ENCODE measurements at regions not wholly inside any gene's neighbourhood (a gene's known extent, or its start where the extent isn't known, plus 50 kb on each side); places are given as distances from the start of the nearest gene placed in this dataset.

DNA sequence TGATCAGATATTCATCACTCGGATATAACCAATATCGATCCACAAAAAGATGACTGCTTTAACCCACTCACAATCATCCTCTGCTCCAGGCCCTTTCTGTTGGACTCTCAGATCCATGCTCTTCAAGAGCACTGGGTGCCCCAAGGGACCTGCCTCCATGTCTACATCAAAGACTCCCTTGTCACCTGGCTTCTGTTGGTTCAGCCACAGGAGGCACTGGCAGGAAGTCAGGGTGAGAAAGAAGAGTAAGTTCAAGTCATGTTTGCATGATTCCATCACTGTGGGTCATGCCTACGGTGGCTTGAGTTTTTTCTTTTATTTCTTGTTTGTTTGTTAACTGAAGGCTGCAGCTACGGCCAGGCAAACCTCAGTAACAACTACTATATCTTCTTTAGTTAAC is 243.3 kb downstream of the ADGRG6 start:
- Histone ChIP-seq H3K4me2 (no peak overlapping the region), H3K9me3 (no peaks in the 10 kb centered on the region), H3K4me3 (no peak overlapping the region), H3K4me1 (0 out of 3 replicates have a peak, but pooled peaks cover 5% of the 10 kb centered on the region), H3K27ac (no peak overlapping the region)
- ChIA-PET CTCF (interaction anchor here (1.2 kb wide), 1 partner anchor 21 kb away, joined by 3 read pairs; no protein-coding TSS in a partner anchor), POLR2A (no interaction called here)
- FAIRE-seq: no peak
- TF ChIP-seq JUN (IDR thresholded peaks at IDR 0.05): no peak
- TF ChIP-seq CHD2 (IDR thresholded peaks at IDR 0.05; ENCODE audit: low read length, partially characterized antibody): no peak
- TF ChIP-seq CEBPB (IDR thresholded peaks at IDR 0.05): no peak
- TF ChIP-seq, protein P1, sequence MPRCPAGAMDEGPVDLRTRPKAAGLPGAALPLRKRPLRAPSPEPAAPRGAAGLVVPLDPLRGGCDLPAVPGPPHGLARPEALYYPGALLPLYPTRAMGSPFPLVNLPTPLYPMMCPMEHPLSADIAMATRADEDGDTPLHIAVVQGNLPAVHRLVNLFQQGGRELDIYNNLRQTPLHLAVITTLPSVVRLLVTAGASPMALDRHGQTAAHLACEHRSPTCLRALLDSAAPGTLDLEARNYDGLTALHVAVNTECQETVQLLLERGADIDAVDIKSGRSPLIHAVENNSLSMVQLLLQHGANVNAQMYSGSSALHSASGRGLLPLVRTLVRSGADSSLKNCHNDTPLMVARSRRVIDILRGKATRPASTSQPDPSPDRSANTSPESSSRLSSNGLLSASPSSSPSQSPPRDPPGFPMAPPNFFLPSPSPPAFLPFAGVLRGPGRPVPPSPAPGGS (IDR thresholded peaks at IDR 0.05): no peak
- TF ChIP-seq, protein P2, sequence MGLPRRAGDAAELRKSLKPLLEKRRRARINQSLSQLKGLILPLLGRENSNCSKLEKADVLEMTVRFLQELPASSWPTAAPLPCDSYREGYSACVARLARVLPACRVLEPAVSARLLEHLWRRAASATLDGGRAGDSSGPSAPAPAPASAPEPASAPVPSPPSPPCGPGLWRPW (IDR thresholded peaks at IDR 0.05): no peak
- no peak for TF ChIP-seq GATA3 (IDR thresholded peaks at IDR 0.05; ENCODE audit: borderline replicate concordance)
- no peak for TF ChIP-seq EP300 (IDR thresholded peaks at IDR 0.05)
- no peak for TF ChIP-seq MAFK (IDR thresholded peaks at IDR 0.05; ENCODE audit: partially characterized antibody)
- TF ChIP-seq, protein P3, sequence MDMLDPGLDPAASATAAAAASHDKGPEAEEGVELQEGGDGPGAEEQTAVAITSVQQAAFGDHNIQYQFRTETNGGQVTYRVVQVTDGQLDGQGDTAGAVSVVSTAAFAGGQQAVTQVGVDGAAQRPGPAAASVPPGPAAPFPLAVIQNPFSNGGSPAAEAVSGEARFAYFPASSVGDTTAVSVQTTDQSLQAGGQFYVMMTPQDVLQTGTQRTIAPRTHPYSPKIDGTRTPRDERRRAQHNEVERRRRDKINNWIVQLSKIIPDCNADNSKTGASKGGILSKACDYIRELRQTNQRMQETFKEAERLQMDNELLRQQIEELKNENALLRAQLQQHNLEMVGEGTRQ (IDR thresholded peaks at IDR 0.05): no peak
- TF ChIP-seq RNF2 (IDR thresholded peaks at IDR 0.05; ENCODE audit: borderline replicate concordance, low read depth): no peak
- TF ChIP-seq, protein P4, sequence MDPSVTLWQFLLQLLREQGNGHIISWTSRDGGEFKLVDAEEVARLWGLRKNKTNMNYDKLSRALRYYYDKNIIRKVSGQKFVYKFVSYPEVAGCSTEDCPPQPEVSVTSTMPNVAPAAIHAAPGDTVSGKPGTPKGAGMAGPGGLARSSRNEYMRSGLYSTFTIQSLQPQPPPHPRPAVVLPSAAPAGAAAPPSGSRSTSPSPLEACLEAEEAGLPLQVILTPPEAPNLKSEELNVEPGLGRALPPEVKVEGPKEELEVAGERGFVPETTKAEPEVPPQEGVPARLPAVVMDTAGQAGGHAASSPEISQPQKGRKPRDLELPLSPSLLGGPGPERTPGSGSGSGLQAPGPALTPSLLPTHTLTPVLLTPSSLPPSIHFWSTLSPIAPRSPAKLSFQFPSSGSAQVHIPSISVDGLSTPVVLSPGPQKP (IDR thresholded peaks at IDR 0.05; ENCODE audit: low read depth, low read length): no peak
- no peak for TF ChIP-seq HOXA7 (CRISPR knock-in tag; IDR thresholded peaks at IDR 0.05)
- no peak for TF ChIP-seq PHF8 (IDR thresholded peaks at IDR 0.05; ENCODE audit: borderline replicate concordance, low read depth)
- TF ChIP-seq RARB (CRISPR knock-in tag; IDR thresholded peaks at IDR 0.05): no peak
- TF ChIP-seq FOSL2 (IDR thresholded peaks at IDR 0.05): no peak
- TF ChIP-seq FOSL2 (CRISPR knock-in tag; IDR thresholded peaks at IDR 0.05): no peak
- TF ChIP-seq, protein P5, sequence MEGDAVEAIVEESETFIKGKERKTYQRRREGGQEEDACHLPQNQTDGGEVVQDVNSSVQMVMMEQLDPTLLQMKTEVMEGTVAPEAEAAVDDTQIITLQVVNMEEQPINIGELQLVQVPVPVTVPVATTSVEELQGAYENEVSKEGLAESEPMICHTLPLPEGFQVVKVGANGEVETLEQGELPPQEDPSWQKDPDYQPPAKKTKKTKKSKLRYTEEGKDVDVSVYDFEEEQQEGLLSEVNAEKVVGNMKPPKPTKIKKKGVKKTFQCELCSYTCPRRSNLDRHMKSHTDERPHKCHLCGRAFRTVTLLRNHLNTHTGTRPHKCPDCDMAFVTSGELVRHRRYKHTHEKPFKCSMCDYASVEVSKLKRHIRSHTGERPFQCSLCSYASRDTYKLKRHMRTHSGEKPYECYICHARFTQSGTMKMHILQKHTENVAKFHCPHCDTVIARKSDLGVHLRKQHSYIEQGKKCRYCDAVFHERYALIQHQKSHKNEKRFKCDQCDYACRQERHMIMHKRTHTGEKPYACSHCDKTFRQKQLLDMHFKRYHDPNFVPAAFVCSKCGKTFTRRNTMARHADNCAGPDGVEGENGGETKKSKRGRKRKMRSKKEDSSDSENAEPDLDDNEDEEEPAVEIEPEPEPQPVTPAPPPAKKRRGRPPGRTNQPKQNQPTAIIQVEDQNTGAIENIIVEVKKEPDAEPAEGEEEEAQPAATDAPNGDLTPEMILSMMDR (IDR thresholded peaks at IDR 0.05): no peak
- no peak for TF ChIP-seq KDM5A (IDR thresholded peaks at IDR 0.05)
- ATAC-seq: no peak
- 71% methylated on average over 4 of the region's 4 CpGs for WGBS (ENCODE audit: missing lambda C conversion rate)
- DNase-seq (ENCODE audit: low read depth in 1 of 2, low spot score in 1 of 2): no peak

DNA sequence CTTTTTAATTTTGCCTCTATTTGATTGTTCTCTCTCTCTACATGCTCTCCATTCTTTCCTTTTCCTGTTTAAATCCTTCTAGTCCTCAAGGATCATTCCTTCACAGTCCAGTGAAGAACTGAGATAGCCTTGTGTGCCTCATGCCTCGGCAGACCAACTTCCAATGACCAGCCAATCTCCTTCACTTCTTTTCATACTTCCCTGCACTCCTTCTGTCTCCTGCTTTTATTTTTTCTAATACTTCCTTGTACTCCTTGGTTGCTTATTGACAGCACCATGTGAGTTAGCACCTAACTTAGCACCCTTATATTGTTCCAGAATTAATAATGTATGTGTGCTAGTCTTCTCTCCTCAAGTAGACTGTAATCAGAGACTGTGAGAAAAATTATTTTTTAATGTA is 246.8 kb downstream of the ADGRG6 start:
- FAIRE-seq (no peak), DNase-seq (ENCODE audit: low read depth in 1 of 2, low spot score in 1 of 2) (no peak), ATAC-seq (no peak)
- Histone ChIP-seq H3K4me3 (no peak overlapping the region), H3K27ac (no peak overlapping the region), H3K9me3 (no peaks in the 10 kb centered on the region), H3K4me2 (no peak overlapping the region), H3K4me1 (no peaks in the 10 kb centered on the region)
- WGBS (ENCODE audit: missing lambda C conversion rate): 25% methylated on average over 1 of the region's 1 CpG
- ChIA-PET CTCF (no interaction called here), POLR2A (no interaction called here)
- TF ChIP-seq RNF2 (IDR thresholded peaks at IDR 0.05; ENCODE audit: borderline replicate concordance, low read depth) (no peak), ZSCAN20 (CRISPR knock-in tag; IDR thresholded peaks at IDR 0.05) (no peak), GATA3 (IDR thresholded peaks at IDR 0.05; ENCODE audit: borderline replicate concordance) (no peak), MYC (IDR thresholded peaks at IDR 0.05; ENCODE audit: borderline replicate concordance, low read length) (no peak), TFCP2L1 (CRISPR knock-in tag; IDR thresholded peaks at IDR 0.05) (no peak), ZNF302 (CRISPR knock-in tag; IDR thresholded peaks at IDR 0.05) (no peak), MAFK (IDR thresholded peaks at IDR 0.05; ENCODE audit: partially characterized antibody) (no peak), EHMT2 (IDR thresholded peaks at IDR 0.05; ENCODE audit: low read depth) (no peak), CHD4 (IDR thresholded peaks at IDR 0.05; ENCODE audit: borderline replicate concordance) (no peak), POLR2AphosphoS2 (conservative IDR thresholded peaks at IDR 0.05; ENCODE audit: low read length) (no peak), NPAS2 (CRISPR knock-in tag; IDR thresholded peaks at IDR 0.05; ENCODE audit: borderline replicate concordance) (no peak), KDM1A (IDR thresholded peaks at IDR 0.05; ENCODE audit: low read depth) (no peak)
- TF ChIP-seq, protein P6, sequence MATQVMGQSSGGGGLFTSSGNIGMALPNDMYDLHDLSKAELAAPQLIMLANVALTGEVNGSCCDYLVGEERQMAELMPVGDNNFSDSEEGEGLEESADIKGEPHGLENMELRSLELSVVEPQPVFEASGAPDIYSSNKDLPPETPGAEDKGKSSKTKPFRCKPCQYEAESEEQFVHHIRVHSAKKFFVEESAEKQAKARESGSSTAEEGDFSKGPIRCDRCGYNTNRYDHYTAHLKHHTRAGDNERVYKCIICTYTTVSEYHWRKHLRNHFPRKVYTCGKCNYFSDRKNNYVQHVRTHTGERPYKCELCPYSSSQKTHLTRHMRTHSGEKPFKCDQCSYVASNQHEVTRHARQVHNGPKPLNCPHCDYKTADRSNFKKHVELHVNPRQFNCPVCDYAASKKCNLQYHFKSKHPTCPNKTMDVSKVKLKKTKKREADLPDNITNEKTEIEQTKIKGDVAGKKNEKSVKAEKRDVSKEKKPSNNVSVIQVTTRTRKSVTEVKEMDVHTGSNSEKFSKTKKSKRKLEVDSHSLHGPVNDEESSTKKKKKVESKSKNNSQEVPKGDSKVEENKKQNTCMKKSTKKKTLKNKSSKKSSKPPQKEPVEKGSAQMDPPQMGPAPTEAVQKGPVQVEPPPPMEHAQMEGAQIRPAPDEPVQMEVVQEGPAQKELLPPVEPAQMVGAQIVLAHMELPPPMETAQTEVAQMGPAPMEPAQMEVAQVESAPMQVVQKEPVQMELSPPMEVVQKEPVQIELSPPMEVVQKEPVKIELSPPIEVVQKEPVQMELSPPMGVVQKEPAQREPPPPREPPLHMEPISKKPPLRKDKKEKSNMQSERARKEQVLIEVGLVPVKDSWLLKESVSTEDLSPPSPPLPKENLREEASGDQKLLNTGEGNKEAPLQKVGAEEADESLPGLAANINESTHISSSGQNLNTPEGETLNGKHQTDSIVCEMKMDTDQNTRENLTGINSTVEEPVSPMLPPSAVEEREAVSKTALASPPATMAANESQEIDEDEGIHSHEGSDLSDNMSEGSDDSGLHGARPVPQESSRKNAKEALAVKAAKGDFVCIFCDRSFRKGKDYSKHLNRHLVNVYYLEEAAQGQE (IDR thresholded peaks at IDR 0.05): no peak
- TF ChIP-seq, protein P7, sequence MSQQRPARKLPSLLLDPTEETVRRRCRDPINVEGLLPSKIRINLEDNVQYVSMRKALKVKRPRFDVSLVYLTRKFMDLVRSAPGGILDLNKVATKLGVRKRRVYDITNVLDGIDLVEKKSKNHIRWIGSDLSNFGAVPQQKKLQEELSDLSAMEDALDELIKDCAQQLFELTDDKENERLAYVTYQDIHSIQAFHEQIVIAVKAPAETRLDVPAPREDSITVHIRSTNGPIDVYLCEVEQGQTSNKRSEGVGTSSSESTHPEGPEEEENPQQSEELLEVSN (IDR thresholded peaks at IDR 0.05; ENCODE audit: borderline replicate concordance, low read depth): no peak
